ENCODE measurements at regions not wholly inside any gene's neighbourhood (a gene's known extent, or its start where the extent isn't known, plus 50 kb on each side); places are given as distances from the start of the nearest gene placed in this dataset.

DNA sequence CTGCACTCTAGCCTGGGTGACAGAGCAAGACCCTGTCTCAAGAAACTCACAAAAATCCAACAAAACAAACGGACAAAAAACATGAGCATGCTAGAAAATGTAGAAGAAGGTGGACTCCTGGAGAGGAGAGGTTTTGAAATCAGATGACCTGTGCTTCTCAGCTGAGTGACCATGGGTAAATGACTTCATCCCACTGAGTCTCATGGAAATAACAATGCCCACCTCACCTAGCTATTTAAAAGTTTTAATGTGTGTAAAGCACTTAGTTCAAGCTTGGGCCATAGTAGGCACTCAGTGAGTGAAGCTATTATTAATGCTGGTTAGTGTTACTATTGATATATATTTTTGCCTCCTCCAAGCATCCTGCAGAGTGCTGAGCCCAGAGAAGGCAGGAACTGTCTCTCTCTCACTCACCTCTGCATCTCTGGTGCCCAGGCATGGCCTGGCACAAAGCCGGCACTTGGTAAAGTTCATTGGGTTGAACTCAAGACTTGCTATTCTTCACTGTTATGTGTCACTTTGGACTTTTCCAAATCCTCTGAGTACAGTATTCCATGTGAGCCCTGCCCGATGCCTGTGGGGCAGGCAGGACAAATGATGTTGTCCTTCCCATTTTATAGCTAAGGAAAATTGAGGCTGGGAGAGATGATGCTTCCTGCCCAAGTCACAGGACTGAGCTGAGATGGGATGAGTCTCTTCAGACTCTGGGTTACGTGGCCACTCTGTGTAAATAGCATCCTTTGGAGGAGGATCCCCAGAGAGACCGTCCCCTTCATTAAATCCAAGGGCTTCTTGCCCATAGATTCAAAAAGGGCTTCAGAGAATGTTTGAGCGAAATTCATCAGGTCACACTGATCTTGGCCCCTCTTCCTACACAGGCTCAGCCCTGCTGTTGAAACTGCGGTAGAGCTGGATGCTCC lies 81.4 kb upstream of the EMX2 start:
- Histone ChIP-seq H3K27me3 (ENCODE audit: insufficient read depth, low read depth) (no peaks in the 10 kb centered on the region), H3K36me3 (ENCODE audit: low read depth) (no peaks in the 10 kb centered on the region), H3F3A (ENCODE audit: insufficient read depth, low read depth) (peaks cover 8% of the 10 kb centered on the region; the same call in 1 of the 2 replicates), H3K4me2 (peak overlapping the region; percentile 66), H3K27ac (peak overlapping the region; percentile 85), H3K4me3 (no peak overlapping the region), H3K9me2 (ENCODE audit: insufficient read depth) (no peaks in the 10 kb centered on the region), H4K20me1 (ENCODE audit: insufficient read depth) (no peaks in the 10 kb centered on the region), H3K9me3 (ENCODE audit: insufficient read depth, low read depth) (no peaks in the 10 kb centered on the region), H3K79me2 (ENCODE audit: low read depth) (no peaks in the 10 kb centered on the region), H3K4me1 (replicated peaks; ENCODE audit: insufficient read depth) (peaks cover 47% of the 10 kb centered on the region), H2AFZ (no peak overlapping the region)
- ChIA-PET POLR2A (ENCODE audit: unreplicated experiment) (no interaction called here), CTCF (interaction anchor here (1.7 kb wide), 1 partner anchor 18 kb away, joined by 4 read pairs; no protein-coding TSS in a partner anchor)
- TF ChIP-seq, protein P1, sequence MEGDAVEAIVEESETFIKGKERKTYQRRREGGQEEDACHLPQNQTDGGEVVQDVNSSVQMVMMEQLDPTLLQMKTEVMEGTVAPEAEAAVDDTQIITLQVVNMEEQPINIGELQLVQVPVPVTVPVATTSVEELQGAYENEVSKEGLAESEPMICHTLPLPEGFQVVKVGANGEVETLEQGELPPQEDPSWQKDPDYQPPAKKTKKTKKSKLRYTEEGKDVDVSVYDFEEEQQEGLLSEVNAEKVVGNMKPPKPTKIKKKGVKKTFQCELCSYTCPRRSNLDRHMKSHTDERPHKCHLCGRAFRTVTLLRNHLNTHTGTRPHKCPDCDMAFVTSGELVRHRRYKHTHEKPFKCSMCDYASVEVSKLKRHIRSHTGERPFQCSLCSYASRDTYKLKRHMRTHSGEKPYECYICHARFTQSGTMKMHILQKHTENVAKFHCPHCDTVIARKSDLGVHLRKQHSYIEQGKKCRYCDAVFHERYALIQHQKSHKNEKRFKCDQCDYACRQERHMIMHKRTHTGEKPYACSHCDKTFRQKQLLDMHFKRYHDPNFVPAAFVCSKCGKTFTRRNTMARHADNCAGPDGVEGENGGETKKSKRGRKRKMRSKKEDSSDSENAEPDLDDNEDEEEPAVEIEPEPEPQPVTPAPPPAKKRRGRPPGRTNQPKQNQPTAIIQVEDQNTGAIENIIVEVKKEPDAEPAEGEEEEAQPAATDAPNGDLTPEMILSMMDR (conservative IDR thresholded peaks at IDR 0.05), result no peak
- TF ChIP-seq EZH2 (IDR thresholded peaks at IDR 0.05; ENCODE audit: low read depth), result no peak
- no peak for DNase-seq
- no TSS peak for BruUV-seq (replicated peaks)
- intact Hi-C loops (cut with micrococcal nuclease; ENCODE audit: unreplicated experiment), result no loop called here

DNA sequence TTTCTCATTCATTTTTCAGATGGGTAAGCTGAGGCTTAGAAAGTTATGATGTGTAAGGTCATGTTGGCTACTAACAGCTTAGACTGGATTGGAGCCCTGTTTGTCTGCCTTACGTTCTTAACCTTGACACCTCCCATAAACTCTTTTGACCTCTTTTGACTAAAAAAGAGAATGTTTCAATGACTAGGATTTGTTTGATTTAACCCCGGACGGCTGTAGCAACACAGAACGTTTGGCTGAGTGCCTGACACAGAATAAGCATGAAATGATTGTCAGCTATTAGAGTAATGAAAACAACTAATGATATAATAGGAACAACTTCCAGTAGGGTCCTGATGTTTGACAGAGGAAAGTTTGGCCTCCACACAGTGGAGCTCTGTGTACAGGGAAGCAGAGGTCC lies 83.3 kb upstream of the PDZD8 start:
- no peak for DNase-seq
- H3K4me2 ChIP-seq, result no peak overlapping the region
- no TSS peak for BruUV-seq (replicated peaks)
- no peaks in the 10 kb centered on the region for H3K36me3 ChIP-seq (ENCODE audit: low read depth)
- no peak overlapping the region for H3K27ac ChIP-seq
- intact Hi-C loops (cut with micrococcal nuclease; ENCODE audit: unreplicated experiment), result no loop called here
- ChIA-PET POLR2A (ENCODE audit: unreplicated experiment) (no interaction called here), CTCF (no interaction called here)
- no peaks in the 10 kb centered on the region for H3K9me3 ChIP-seq (ENCODE audit: insufficient read depth, low read depth)
- H3K79me2 ChIP-seq (ENCODE audit: low read depth), result no peaks in the 10 kb centered on the region
- TF ChIP-seq EZH2 (IDR thresholded peaks at IDR 0.05; ENCODE audit: low read depth), result no peak
- TF ChIP-seq, protein P1 (conservative IDR thresholded peaks at IDR 0.05), result no peak
- no peaks in the 10 kb centered on the region for H3K27me3 ChIP-seq (ENCODE audit: insufficient read depth, low read depth)
- H3K4me3 ChIP-seq, result no peak overlapping the region
- H4K20me1 ChIP-seq (ENCODE audit: insufficient read depth), result no peaks in the 10 kb centered on the region
- H3F3A ChIP-seq (ENCODE audit: insufficient read depth, low read depth), result peaks cover 8% of the 10 kb centered on the region; the same call in 1 of the 2 replicates
- peaks cover 70% of the 10 kb centered on the region for H3K4me1 ChIP-seq (replicated peaks; ENCODE audit: insufficient read depth)
- H2AFZ ChIP-seq, result no peak overlapping the region
- no peaks in the 10 kb centered on the region for H3K9me2 ChIP-seq (ENCODE audit: insufficient read depth)

DNA sequence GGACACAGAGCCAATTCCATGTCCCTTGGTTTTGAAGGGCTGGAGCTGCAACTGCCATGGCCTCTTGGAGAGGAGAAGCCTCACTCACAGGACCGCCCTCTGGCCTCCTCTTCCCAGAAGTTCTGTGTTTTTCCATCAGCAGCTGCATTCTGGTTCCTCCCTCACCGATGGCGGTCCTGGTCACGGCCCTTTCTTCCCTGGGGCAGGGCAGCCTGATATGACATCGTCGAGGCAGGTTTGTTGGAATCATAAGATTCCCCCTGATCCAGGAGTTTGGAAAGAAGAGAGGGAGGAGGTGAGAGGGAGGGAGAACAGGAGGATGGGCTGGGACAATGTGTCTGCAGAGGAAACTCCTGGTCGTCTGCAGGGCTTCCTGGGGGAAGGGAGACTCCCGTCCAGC lies 82.7 kb upstream of the PDZD8 start:
- Histone ChIP-seq H3K36me3 (ENCODE audit: low read depth) (no peaks in the 10 kb centered on the region), H4K20me1 (ENCODE audit: insufficient read depth) (no peaks in the 10 kb centered on the region), H3K9me2 (ENCODE audit: insufficient read depth) (no peaks in the 10 kb centered on the region), H3F3A (ENCODE audit: insufficient read depth, low read depth) (peaks cover 8% of the 10 kb centered on the region; the same call in 1 of the 2 replicates), H3K9me3 (ENCODE audit: insufficient read depth, low read depth) (no peaks in the 10 kb centered on the region), H3K27me3 (ENCODE audit: insufficient read depth, low read depth) (no peaks in the 10 kb centered on the region), H3K4me1 (replicated peaks; ENCODE audit: insufficient read depth) (peaks cover 69% of the 10 kb centered on the region), H3K79me2 (ENCODE audit: low read depth) (no peaks in the 10 kb centered on the region), H3K27ac (0 out of 2 replicates have a peak overlapping the region, but pooled peaks have one; percentile 88), H3K4me3 (no peak overlapping the region), H3K4me2 (peak overlapping the region; percentile 61; the same call in 1 of the 2 replicates), H2AFZ (no peak overlapping the region)
- BruUV-seq (replicated peaks), result no TSS peak
- CTCF ChIA-PET, result no interaction called here
- no peak for TF ChIP-seq EZH2 (IDR thresholded peaks at IDR 0.05; ENCODE audit: low read depth)
- TF ChIP-seq, protein P1 (conservative IDR thresholded peaks at IDR 0.05), result no peak
- no peak for DNase-seq
- intact Hi-C loops (cut with micrococcal nuclease; ENCODE audit: unreplicated experiment), result no loop called here
- POLR2A ChIA-PET (ENCODE audit: unreplicated experiment), result no interaction called here

Measured in PC-9 (cell line).